Osteoblast (primary cell): ENCODE measurements at regions not wholly inside any gene's neighbourhood (a gene's known extent, or its start where the extent isn't known, plus 50 kb on each side); places are given as distances from the start of the nearest gene placed in this dataset.

ENCODE experiments used
- DNase-seq: peaks from one replicate; pipeline ENCODE4 v3.0.0; 2011; ENCODE audit warnings: low spot score, mixed read lengths; ENCODE audit not compliant: insufficient read length; ENCODE audit errors: missing footprints
- H2AFZ ChIP-seq: 2 replicates; pipeline ENCODE4 v1.6.0; 2011; ENCODE audit warnings: mild to moderate bottlenecking, low read length
- H3K27ac ChIP-seq: 2 replicates; pipeline ENCODE4 v1.5.1; 2011; ENCODE audit warnings: mild to moderate bottlenecking, low read depth, low read length, moderate library complexity
- H3K27me3 ChIP-seq: 2 replicates; pipeline ENCODE4 v1.6.0; 2012; ENCODE audit warnings: mild to moderate bottlenecking, control low read depth, inconsistent platforms, low read length, moderate library complexity; ENCODE audit not compliant: insufficient read depth
- H3K36me3 ChIP-seq: 2 replicates; pipeline ENCODE4 v1.5.1; 2011; ENCODE audit warnings: mild to moderate bottlenecking, low read length, control low read depth, moderate library complexity; ENCODE audit not compliant: insufficient read depth
- H3K4me1 ChIP-seq: 2 replicates; pipeline ENCODE4 v1.5.1; 2011; ENCODE audit warnings: mild to moderate bottlenecking, low read length, control low read depth, moderate library complexity; ENCODE audit not compliant: insufficient read depth
- H3K4me2 ChIP-seq: 2 replicates; pipeline ENCODE4 v1.6.0; 2011; ENCODE audit warnings: mild to moderate bottlenecking, low read length; ENCODE audit not compliant: insufficient read depth
- H3K4me3 ChIP-seq: fragments of 200-600 bp; sonication (generic); 3 replicates; pipeline ENCODE4 v1.5.1; 2012; ENCODE audit warnings: mild to moderate bottlenecking, low read length, inconsistent platforms; ENCODE audit not compliant: insufficient read depth
- H3K79me2 ChIP-seq: 2 replicates; pipeline ENCODE4 v1.6.0; 2012; ENCODE audit warnings: mild to moderate bottlenecking, low read length, control low read depth, inconsistent platforms; ENCODE audit not compliant: insufficient read depth
- H3K9me3 ChIP-seq: 2 replicates; pipeline ENCODE4 v1.5.1; 2011; ENCODE audit warnings: low read depth, low read length, control low read depth
- H4K20me1 ChIP-seq: 2 replicates; pipeline ENCODE4 v1.6.0; 2012; ENCODE audit warnings: mild to moderate bottlenecking, low read length, control low read depth; ENCODE audit not compliant: insufficient read depth
- CTCF ChIP-seq: IDR thresholded peaks from 2 replicates; pipeline ENCODE4 v1.5.1; 2011; ENCODE audit warnings: mild to moderate bottlenecking, low read depth, low read length, moderate library complexity; ENCODE audit errors: extremely low read depth

- no peaks in the 10 kb centered on the region for H3K9me3 ChIP-seq
- no peaks in the 10 kb centered on the region for H4K20me1 ChIP-seq
- no peak overlapping the region for H3K4me3 ChIP-seq
- no peaks in the 10 kb centered on the region for H3K36me3 ChIP-seq
- no peak overlapping the region for H3K27ac ChIP-seq
- no peak for DNase-seq
- H3K4me2 ChIP-seq: no peak overlapping the region
- H3K4me1 ChIP-seq: peaks cover 6% of the 10 kb centered on the region
- H3K79me2 ChIP-seq: no peaks in the 10 kb centered on the region
- H2AFZ ChIP-seq: no peak overlapping the region
- no peaks in the 10 kb centered on the region for H3K27me3 ChIP-seq
- TF ChIP-seq CTCF: no peak
Observed at GRCh38 chr4:24126776-24127175, 236.9 kb upstream of the PPARGC1A start.

GRCh38 chr4:24121395-24122175, 231.7 kb upstream of the PPARGC1A start:
- Histone ChIP-seq H3K79me2 (no peaks in the 10 kb centered on the region), H3K9me3 (no peaks in the 10 kb centered on the region), H3K4me3 (no peak overlapping the region), H4K20me1 (no peaks in the 10 kb centered on the region), H3K36me3 (no peaks in the 10 kb centered on the region), H3K4me1 (no peaks in the 10 kb centered on the region), H3K4me2 (no peak overlapping the region), H3K27me3 (no peaks in the 10 kb centered on the region), H2AFZ (no peak overlapping the region), H3K27ac (no peak overlapping the region)
- no peak for DNase-seq
- no peak for TF ChIP-seq CTCF

GRCh38 chr4:24117975-24118374, 228.1 kb upstream of the PPARGC1A start:
- no peak for TF ChIP-seq CTCF
- Histone ChIP-seq H3K4me2 (no peak overlapping the region), H3K79me2 (no peaks in the 10 kb centered on the region), H3K36me3 (no peaks in the 10 kb centered on the region), H3K27me3 (no peaks in the 10 kb centered on the region), H3K4me3 (no peak overlapping the region), H3K4me1 (no peaks in the 10 kb centered on the region), H2AFZ (no peak overlapping the region), H4K20me1 (no peaks in the 10 kb centered on the region), H3K9me3 (no peaks in the 10 kb centered on the region), H3K27ac (no peak overlapping the region)
- no peak for DNase-seq

DNA sequence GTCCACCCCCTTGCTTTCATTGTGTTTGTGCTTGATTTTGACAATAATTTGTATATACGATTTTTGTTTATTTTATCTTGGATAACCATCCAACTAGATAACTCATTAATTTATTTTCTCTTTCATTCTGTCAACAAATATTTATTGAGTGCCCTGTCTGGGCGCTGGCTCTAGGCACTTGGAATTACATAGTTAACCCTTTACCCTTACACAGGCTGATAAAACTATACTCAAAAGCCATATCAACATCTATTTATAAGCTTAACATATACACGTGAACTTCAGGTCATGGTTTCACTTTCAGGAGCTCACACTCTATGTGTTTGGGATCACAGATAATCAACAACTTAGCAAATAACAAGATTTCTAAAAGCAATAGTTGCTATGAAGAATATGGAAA, 226.3 kb upstream of the PPARGC1A start:
- no peak overlapping the region for H3K27ac ChIP-seq
- H3K4me3 ChIP-seq: no peak overlapping the region
- H2AFZ ChIP-seq: no peak overlapping the region

More for the DNA sequence above, 226.3 kb upstream of the PPARGC1A start:
- DNase-seq: no peak
- Histone ChIP-seq H3K27me3 (no peaks in the 10 kb centered on the region), H3K4me1 (no peaks in the 10 kb centered on the region), H3K4me2 (no peak overlapping the region), H3K9me3 (no peaks in the 10 kb centered on the region), H3K36me3 (no peaks in the 10 kb centered on the region), H4K20me1 (no peaks in the 10 kb centered on the region), H3K79me2 (no peaks in the 10 kb centered on the region)
- no peak for TF ChIP-seq CTCF
